HG03175 (cell line): ENCODE measurements at regions not wholly inside any gene's neighbourhood (a gene's known extent, or its start where the extent isn't known, plus 50 kb on each side); places are given as distances from the start of the nearest gene placed in this dataset.

Source experiments
- ATAC-seq: cut with Tn5 transposase; IDR thresholded peaks from one replicate; pipeline ENCODE4 v1.9.1; 2021; ENCODE audit warnings: mild to moderate bottlenecking, moderate library complexity; ENCODE audit not compliant: unreplicated experiment

DNA sequence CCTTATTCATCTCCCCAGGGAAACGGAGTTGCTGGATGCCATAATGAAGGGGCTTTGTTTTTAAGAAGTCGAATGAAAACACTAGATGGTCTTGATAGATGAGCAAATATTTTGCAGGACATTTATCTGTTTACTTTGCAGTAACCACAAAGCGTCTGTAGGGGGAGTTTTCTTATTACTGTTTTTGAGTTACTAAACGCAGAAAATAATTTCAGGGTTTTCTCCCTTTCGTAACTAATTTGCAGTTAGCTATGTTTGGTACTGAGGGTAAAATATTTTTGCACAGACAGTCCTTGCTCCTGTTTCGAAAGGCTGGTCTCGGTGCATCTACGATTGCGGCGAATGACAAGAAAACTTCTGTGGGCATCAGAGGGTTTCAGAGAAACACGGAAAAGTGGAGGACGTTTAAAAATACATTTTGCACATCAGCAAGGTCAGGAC is 505.6 kb upstream of the MKI67 start:
- ATAC-seq: no peak

GRCh38 chr10:128632694-128633093 is 506.5 kb upstream of the MKI67 start:
- no peak for ATAC-seq

GRCh38 chr10:128633864-128634540 is 507.8 kb upstream of the MKI67 start:
- ATAC-seq: no peak

DNA sequence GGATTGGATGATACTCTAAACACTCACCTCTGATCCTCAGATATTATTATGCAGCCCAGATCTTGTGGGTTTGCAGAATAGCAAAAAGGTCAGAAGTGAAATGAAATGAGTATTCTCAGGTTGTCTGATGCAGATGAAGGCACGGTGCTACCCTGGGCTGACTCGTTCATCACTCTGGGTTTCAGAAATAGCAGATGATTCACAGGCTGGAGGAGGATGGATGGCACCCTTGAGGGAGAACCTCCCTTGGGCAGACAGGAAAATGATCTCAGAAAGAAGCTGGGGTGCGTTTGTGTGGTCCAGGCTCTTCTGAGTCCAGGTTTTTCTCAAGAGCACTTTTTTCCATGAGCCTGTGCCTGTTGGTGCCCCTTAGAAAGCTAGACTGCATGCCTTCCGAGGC is 515.8 kb upstream of the MKI67 start:
- no peak for ATAC-seq

DNA sequence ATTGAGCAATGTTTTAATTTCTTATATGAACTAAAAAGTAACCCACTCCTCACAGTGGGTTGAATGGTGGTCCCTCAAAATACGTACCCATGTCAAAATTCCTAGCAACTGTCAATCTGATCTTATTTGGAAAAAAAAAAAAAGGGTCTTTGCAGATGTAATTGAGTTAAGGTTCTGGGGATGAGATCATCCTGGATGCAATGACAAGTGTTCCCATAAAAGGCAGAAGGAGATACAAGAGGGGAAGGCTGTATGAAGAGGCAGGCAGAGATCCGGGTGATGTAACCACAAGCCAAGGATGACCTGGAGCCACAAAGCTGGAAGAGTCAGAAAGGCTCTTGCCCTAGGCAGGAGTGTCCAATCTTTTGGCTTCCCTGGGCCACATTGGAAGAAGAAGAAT is 516.3 kb upstream of the MKI67 start:
- no peak for ATAC-seq

GRCh38 chr10:128643658-128644057 is 517.4 kb upstream of the MKI67 start:
- ATAC-seq: no peak

GRCh38 chr10:128645486-128645885 is 519.3 kb upstream of the MKI67 start:
- ATAC-seq: no peak

- ATAC-seq: no peak
Observed at GRCh38 chr10:128646956-128647355, 520.7 kb upstream of the MKI67 start.

GRCh38 chr10:128657548-128657947 is 531.3 kb upstream of the MKI67 start:
- no peak for ATAC-seq

DNA sequence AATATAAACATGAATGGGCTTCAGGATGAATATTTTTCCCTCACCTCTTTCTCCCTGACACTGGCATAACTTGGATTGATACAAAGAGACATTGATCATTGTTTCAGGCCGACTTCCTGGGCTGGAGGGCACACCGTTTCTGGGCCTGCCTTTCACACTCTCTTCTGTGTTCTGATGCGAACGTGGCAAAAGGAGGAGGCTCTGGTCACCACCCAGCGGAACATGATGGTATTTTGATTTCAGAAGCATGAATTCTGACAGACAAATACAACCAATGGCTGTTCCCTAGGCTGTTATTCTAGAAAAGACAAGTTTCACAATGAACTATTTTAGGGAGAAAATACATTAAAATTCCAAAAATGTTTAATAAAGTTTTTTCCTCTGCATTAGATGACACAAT is 534.5 kb upstream of the MKI67 start:
- no peak for ATAC-seq

- ATAC-seq: no peak
Observed at GRCh38 chr10:128661404-128662197, 535.4 kb upstream of the MKI67 start.

GRCh38 chr10:128662520-128662919 is 536.3 kb upstream of the MKI67 start:
- no peak for ATAC-seq

GRCh38 chr10:128664729-128665128 is 538.5 kb upstream of the MKI67 start:
- no peak for ATAC-seq

GRCh38 chr10:128675405-128675804 is 549.2 kb upstream of the MKI67 start:
- ATAC-seq: no peak

DNA sequence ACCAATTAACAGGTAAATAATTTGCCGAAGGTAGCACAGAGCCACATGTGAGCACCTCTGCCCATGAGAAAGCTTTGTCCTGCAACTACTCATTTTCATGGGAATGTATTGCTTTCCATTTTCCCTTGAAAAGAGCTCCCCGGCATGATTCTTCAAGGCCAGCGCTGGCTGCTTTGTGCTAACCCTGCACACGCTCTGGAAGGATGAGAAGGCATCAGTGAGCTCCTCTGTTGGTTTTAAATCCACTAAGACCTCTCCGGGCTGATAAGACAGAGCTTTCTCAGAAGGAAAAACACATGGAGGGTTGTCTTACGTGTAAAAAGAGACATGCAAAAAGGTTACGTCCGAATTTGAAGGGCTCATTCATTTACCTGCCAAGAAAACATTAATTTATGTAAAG is 553.9 kb upstream of the MKI67 start:
- ATAC-seq: no peak

DNA sequence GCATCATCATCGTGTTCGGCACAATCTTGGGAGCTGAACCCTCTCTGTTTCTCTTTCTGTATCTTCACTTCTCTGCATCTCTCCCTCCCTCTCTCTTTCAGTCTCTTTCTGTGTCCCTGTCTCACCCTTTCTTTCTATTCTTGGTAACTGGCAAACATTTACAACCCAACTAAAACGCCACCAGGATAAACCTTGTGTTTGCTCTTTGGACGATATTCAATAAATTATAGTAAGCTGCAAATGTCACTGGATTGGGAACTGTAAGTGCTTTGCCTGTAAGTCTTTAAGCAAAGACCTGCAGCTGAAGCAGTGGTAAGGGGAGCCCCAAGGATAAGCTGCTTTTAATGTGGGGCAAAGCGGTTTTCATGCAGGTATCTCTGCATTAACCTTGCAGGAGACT is 558.0 kb upstream of the MKI67 start:
- no peak for ATAC-seq

GRCh38 chr10:128686630-128687278 is 560.5 kb upstream of the MKI67 start:
- ATAC-seq: no peak

DNA sequence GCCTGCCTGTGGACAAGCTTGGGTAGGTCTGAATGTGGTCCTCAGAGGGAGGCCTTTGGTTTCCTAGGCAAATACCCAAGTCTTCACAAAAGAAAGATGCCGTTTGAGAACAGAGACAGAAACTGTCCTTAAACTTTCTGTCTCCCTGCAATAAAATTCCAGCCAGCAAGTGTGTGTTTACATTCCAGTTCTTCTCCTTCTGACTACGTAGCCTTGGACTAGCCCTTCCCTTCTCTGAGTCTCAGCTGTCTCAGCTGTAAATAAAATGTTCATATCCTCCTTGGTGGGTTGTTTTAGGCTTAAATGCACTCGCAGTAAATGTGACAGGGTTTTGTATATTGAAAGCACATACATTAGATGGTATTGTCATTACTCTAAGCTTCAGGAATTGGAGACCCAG is 561.2 kb upstream of the MKI67 start:
- ATAC-seq: no peak

DNA sequence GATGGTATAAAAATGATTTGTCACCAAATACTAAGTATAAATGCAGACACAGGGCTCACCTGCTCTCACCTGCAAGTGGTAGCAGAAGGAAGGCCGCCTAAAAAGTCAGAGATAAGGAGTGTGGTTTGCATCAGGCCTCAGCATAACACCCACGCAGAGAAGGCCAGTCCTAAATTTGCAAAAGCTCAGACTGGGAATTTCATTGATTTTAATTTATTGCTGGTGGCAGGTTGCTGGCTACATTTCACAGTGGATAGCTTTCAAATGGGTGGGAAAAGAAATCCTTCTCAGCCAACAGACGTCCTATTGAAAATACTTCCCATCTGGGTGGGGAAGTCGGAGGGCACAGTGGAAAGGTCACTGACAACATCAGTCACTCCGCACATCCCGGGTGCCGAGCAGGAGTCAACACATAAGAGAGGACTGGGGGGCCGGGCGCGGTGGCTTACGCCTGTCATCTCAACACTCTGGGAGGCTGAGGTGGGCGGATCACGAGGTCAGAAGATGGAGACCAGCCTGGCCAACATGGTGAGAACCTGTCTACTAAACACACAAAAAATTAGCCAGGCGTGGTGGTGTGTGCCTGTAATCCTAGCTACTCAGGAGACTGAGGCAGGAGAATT is 561.8 kb upstream of the MKI67 start:
- ATAC-seq: no peak

DNA sequence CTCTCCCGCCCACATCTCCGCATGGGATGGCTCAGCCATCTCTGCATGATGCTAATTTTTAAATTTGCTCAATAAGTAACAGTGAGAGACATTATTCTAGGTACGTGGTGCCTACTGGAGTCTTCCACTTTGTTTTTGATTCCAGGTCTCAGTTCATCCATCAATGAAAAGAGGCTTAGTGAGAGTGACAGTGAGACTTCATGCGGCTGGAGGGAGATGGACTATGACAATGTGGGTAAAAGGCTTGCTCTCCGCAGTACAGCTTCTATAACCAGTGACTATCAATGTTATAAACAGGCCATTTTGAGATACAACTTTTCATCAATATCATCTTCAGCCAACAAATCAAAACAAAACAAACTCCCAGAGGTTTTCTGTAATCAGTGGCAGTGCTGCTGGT is 563.4 kb upstream of the MKI67 start:
- no peak for ATAC-seq

- no peak for ATAC-seq
Observed at GRCh38 chr10:128693493-128694131, 567.4 kb upstream of the MKI67 start.
